GM21526 (cell line): ENCODE measurements at regions not wholly inside any gene's neighbourhood (a gene's known extent, or its start where the extent isn't known, plus 50 kb on each side); places are given as distances from the start of the nearest gene placed in this dataset.

Experiments used
- ATAC-seq: cut with Tn5 transposase; IDR thresholded peaks from one replicate; pipeline ENCODE4 v1.9.1; 2021; ENCODE audit warnings: moderate library complexity; ENCODE audit not compliant: unreplicated experiment, low FRiP score

- ATAC-seq, result no peak
These were observed 292.7 kb downstream of the BCL11A start for GRCh38 chr2:60260639-60261296.

- ATAC-seq, result no peak
These were observed 293.7 kb downstream of the BCL11A start for GRCh38 chr2:60259781-60260180.

GRCh38 chr2:60252581-60253150 is 300.8 kb downstream of the BCL11A start:
- ATAC-seq, result no peak

- no peak for ATAC-seq
These were observed 302.2 kb downstream of the BCL11A start for GRCh38 chr2:60251247-60251646.

- no peak for ATAC-seq
These were observed 303.6 kb downstream of the BCL11A start for GRCh38 chr2:60249879-60250278.

GRCh38 chr2:60247471-60247870 is 306.0 kb downstream of the BCL11A start:
- ATAC-seq, result no peak

GRCh38 chr2:60246583-60246982 is 306.9 kb downstream of the BCL11A start:
- no peak for ATAC-seq

GRCh38 chr2:60234274-60234986 is 319.0 kb downstream of the BCL11A start:
- ATAC-seq, result no peak

- ATAC-seq, result no peak
These were observed 322.9 kb downstream of the BCL11A start for GRCh38 chr2:60230596-60230995.

- no peak for ATAC-seq
These were observed 323.4 kb downstream of the BCL11A start for GRCh38 chr2:60230037-60230436.

GRCh38 chr2:60226943-60227342 is 326.5 kb downstream of the BCL11A start:
- no peak for ATAC-seq

GRCh38 chr2:60226191-60226590 is 327.3 kb downstream of the BCL11A start:
- no peak for ATAC-seq

- no peak for ATAC-seq
These were observed 329.6 kb downstream of the BCL11A start for GRCh38 chr2:60223859-60224258.

GRCh38 chr2:60221098-60221497 is 332.4 kb downstream of the BCL11A start:
- ATAC-seq, result no peak

GRCh38 chr2:60219536-60219935 is 333.9 kb downstream of the BCL11A start:
- ATAC-seq, result no peak

- ATAC-seq, result no peak
These were observed 336.9 kb downstream of the BCL11A start for GRCh38 chr2:60216452-60216995.

GRCh38 chr2:60215386-60215901 is 338.0 kb downstream of the BCL11A start:
- ATAC-seq, result no peak

GRCh38 chr2:60214626-60214875 is 338.9 kb downstream of the BCL11A start:
- ATAC-seq, result no peak

- ATAC-seq, result no peak
These were observed 339.4 kb downstream of the BCL11A start for GRCh38 chr2:60213865-60214625.

- ATAC-seq, result no peak
These were observed 341.1 kb downstream of the BCL11A start for GRCh38 chr2:60212181-60212945.
